Stimulated activated CD8-positive, alpha-beta memory T cell treated with anti-CD3 and anti-CD28 coated beads, Interleukin-7, amount 100 ng/mL, for 48 hours (primary cell): ENCODE measurements at regions not wholly inside any gene's neighbourhood (a gene's known extent, or its start where the extent isn't known, plus 50 kb on each side); places are given as distances from the start of the nearest gene placed in this dataset.
"Not testable (repeated sequence)": the region's sequence is repeated elsewhere in the genome, so short reads cannot be mapped to it uniquely, and the experiment has no call there.

ENCODE experiments used
- DNase-seq, 2 donors: peaks; one replicate each; pipeline ENCODE4 v3.0.0-alpha.2; 2020; ENCODE audit warnings: low read depth in 1 of 2; ENCODE audit errors: extremely low read depth in 1 of 2

DNA sequence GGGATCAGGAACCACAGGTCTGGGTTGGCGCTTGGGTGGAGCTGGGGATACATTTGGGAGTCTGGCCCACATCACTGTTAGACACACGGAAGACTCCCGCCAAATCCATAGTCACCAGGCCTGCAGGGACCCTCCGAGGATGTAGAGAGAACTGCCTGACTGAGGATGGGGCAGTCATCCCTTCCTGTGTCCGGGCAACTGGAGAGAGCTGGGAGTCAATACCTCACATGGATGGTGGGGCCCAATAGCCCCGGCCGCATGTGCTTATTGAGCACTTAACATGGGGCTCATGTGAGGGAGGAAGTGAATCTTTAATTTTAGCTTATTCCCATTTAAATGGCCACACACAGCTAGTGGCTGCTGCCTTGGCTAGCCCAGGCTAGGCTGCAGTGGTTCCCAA lies 124.5 kb downstream of the TLR5 start:
- no peak for DNase-seq

GRCh38 chr1:223019256-223019655 lies 123.8 kb downstream of the TLR5 start:
- no peak for DNase-seq

- DNase-seq: no peak
Measured at GRCh38 chr1:223020770-223021169, 122.3 kb downstream of the TLR5 start.

- DNase-seq: no peak
Measured at GRCh38 chr1:223022641-223023473, 120.2 kb downstream of the TLR5 start.

DNA sequence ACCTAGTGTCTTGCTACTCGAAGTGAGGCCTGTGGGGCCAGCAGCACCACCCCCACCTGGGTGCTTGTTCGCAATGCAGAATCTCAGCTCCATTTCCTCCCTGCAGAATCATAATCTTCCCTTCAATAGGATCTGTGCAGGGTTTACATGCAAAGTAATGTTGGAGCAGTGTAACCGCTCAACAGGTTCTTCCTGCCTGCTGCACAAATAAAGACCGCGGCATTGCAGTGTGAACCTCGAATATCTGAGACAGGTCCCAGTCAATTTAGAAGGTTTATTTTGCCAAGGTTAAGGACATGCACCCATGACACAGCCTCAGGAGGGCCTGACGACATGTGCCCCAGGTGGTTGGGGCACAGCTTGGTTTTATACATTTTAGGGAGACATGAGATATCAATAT lies 119.2 kb downstream of the TLR5 start:
- no peak for DNase-seq

- DNase-seq: not testable (repeated sequence)
Measured at GRCh38 chr1:223024486-223024885, 118.6 kb downstream of the TLR5 start.

DNA sequence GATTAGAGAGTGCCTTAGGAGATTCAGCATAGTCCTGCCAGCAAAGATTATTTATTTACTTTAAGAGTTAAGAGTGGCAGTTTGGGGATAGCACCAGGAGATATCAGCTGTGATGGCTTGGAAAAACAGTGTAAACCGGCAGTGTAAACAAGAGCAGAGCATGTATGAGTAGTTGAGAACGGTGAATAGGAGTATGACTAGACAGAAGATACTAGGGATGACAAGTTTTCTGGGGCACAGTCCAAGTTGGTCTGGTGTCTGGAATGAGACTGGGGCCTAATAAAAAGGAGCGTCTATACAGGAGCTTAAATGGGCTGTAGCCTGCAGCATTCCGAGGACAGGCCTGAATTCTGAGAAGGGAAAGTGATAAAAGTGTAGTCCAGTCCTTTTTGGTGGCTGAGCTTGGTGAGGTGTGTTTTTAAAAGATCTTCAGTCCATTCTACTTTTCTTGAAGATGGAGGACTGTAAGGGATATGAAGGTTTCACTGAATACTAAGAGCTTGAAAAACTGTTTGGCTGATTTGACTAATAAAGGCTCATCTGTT lies 117.8 kb downstream of the TLR5 start:
- DNase-seq: not testable (repeated sequence)

GRCh38 chr1:223026639-223027038 lies 116.4 kb downstream of the TLR5 start:
- DNase-seq: not testable (repeated sequence)

DNA sequence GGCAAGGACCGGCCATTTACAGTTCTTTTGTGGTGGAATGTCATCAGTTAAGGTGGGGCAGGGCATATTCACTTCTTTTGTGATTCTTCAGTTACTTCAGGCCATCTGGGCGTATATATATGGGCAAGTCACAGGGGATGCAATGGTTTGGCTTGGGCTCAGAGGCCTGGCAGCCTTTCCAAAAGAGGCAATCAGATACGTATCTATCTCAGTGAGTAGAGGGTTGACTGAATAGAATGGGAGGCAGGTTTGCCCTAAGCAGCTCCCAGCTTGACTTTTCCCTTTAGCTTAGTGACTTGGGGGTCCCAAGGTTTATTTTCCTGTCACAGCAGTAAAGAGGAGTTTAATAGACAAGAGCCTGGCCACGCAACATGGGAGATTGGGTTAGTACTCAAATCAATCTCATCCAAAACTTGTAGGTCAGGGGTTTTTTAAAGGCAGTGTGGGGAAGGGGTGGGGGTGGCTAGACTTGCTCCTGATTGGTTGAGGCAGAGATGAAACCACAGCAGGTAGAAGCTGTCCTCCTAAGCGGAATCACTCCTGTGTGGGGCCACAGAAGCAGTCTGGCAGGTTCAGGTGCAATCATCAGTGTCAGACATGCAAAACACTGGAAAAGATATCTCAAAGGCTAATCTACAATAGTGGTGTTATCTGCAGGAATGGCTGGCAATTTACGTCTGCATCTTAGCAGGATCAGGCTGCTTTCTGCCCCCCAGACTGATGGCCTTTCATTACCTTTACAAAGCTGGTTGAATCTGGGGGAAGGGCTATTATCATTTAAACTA lies 112.9 kb downstream of the TLR5 start:
- DNase-seq: no peak

DNA sequence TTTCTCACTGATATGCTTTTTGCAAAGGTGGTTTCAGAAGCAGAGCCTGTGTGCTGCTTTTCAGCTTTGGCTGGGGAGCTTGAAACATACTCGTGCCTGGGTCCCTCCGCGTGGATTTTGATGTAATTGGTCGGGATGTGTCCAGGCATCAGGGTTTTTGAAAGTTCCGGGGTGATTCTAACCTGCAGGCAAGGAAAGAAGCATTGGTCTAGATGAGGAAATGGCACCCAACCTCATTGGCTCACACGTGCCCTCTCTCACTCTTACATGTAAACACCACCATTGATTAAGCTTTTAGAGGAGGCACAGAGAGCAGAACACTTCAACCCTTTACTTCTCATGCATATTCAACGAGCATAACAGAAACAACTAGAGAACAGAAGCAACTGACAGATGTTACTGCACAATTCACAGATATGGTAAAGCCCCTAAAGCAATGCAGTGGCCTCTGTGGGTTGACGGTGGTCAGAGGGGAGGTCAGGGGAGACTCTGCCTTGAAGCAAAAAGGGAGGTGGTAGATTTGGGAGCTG lies 112.1 kb downstream of the TLR5 start:
- no peak for DNase-seq

GRCh38 chr1:223031733-223032601 lies 111.1 kb downstream of the TLR5 start:
- no peak for DNase-seq

DNA sequence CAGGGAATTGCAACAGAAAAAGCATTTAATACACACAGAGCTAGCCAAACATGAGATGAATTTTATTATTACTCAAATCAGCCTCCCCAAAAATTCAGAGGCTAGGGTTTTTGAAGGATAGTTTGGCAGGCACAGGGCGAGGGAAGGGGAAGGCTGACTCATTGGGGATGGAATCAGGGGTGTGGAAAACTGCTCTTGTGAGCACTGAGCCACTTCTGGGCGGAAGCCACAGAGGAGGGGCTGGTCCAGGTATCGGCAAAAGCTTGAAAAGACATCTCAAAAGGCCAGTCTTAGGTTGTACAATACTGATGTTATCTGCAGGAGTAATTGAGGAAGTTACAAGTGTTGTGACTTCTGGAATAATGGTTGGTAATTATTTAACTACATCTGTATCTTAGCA lies 109.4 kb downstream of the TLR5 start:
- no peak for DNase-seq

- DNase-seq: no peak
Measured at GRCh38 chr1:223034270-223034798, 108.7 kb downstream of the TLR5 start.

DNA sequence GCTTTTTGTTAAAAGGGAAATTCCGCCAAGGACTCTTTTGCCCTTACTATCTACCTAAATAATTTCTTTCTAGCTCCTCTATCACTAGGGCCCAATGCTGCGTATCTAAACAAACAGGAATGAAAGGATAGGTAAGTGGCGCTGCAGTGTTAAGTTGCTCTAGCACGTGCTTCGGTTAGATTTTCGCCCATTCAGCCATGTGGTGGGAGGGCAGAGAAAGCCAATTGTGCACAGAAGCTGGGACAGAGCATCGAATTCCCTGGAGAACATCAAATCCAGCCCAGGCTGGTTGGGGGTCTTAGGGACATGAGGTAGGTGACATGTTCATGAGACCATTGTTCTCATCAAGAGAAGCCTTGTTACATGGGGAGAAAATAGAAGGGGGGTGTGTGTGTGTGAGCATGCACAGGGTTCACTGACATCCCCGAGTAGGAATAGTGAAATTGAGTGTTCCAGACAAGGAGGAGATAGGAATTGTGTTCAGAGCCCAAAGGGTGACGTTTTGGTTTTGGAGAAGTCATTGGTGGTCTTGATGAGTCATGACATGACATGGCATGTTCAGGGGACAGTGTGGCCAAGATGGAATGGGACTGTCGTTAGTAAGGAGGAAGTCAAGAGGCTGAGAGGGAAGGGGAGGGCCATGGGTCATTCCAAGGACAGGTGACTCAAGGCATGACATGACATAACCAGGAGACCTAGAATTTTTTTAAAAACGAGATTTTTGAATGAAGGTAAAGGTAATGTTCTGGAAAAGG lies 107.1 kb downstream of the TLR5 start:
- no peak for DNase-seq

GRCh38 chr1:223036479-223036845 lies 106.6 kb downstream of the TLR5 start:
- no peak for DNase-seq

DNA sequence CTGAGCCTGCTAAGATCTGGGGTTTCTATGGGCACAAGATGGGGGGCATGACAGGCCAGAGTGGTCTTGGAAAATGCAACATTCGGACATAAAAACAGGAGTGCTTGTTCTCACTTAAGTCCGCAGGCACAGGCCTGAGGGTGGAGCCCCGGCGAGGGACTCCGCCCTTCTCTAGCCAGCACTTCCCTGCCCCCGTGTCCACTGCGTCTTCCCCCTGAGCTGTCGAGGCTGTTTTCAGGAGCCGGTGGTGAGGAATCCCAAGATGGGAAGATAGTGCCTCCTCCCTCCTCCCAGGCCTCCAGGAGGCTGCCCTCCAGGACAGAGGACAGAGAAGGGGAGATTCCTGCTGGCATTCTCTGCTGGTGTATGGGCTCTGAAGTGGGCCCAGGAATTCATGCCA lies 105.2 kb downstream of the TLR5 start:
- DNase-seq: no peak

DNA sequence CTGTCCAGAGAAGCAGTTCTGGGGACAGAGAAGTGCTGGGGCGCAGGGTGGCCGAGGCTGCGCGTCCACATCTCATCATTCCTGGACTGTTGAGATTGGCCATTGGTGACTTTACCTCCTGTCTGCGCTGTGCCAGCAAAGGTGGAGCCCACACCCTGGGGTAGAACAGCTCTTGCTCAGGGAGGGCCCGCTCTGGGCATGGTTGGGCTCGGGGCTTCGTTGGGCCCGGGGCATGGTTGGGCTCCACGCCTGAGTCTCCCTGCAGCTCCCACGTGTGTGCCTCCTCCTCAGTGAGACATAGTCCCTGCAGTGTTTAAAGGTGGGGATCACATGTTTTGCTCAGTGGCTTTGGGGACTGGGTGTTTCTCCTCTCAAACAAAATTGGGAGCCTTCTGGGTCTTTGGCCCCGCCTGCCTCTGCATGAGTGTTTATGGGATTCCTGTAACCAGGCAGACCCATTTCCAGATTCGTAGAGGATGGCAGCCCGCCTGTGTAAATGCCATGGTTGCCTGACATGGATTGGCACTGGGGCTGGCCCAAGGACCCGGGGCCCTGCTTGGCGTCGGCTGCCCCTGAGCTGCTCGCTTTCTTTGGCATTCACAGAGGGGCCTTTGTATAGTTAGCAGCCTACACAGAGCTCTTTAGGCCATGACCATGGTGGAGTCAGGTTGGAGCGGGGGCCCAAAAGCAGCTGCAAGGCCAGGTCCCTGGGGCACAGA lies 104.6 kb downstream of the TLR5 start:
- DNase-seq: no peak

GRCh38 chr1:223039990-223040389 lies 103.1 kb downstream of the TLR5 start:
- no peak for DNase-seq

GRCh38 chr1:223041481-223041880 lies 101.6 kb downstream of the TLR5 start:
- no peak for DNase-seq
